ENCODE measurements at regions not wholly inside any gene's neighbourhood (a gene's known extent, or its start where the extent isn't known, plus 50 kb on each side); places are given as distances from the start of the nearest gene placed in this dataset.

- TF ChIP-seq, protein P1, sequence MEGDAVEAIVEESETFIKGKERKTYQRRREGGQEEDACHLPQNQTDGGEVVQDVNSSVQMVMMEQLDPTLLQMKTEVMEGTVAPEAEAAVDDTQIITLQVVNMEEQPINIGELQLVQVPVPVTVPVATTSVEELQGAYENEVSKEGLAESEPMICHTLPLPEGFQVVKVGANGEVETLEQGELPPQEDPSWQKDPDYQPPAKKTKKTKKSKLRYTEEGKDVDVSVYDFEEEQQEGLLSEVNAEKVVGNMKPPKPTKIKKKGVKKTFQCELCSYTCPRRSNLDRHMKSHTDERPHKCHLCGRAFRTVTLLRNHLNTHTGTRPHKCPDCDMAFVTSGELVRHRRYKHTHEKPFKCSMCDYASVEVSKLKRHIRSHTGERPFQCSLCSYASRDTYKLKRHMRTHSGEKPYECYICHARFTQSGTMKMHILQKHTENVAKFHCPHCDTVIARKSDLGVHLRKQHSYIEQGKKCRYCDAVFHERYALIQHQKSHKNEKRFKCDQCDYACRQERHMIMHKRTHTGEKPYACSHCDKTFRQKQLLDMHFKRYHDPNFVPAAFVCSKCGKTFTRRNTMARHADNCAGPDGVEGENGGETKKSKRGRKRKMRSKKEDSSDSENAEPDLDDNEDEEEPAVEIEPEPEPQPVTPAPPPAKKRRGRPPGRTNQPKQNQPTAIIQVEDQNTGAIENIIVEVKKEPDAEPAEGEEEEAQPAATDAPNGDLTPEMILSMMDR (IDR thresholded peaks at IDR 0.05; ENCODE audit: control extremely low read depth in 1 of 3, insufficient read depth in 1 of 3, low read depth in 1 of 3, low read length in 3 of 3): no peak
- TF ChIP-seq CBX5 (IDR thresholded peaks at IDR 0.05; ENCODE audit: low read depth, low read length): no peak
- TF ChIP-seq TBP (IDR thresholded peaks at IDR 0.05; ENCODE audit: low read depth, low read length): no peak
- no peak for TF ChIP-seq RAD21 (IDR thresholded peaks at IDR 0.05 in 1 of 2, conservative IDR thresholded peaks at IDR 0.05 in 1 of 2; ENCODE audit: low read depth in 2 of 2, low read length in 2 of 2)
- TF ChIP-seq PHF8 (conservative IDR thresholded peaks at IDR 0.05; ENCODE audit: low read depth, low read length): no peak
- TF ChIP-seq RBBP5 (IDR thresholded peaks at IDR 0.05; ENCODE audit: borderline replicate concordance, low read depth, low read length): no peak
These were observed 123.8 kb upstream of the LIFR start for GRCh38 chr5:38680094-38680825.

Measured in H1 (cell line).